ENCODE measurements at regions not wholly inside any gene's neighbourhood (a gene's known extent, or its start where the extent isn't known, plus 50 kb on each side); places are given as distances from the start of the nearest gene placed in this dataset.

DNA sequence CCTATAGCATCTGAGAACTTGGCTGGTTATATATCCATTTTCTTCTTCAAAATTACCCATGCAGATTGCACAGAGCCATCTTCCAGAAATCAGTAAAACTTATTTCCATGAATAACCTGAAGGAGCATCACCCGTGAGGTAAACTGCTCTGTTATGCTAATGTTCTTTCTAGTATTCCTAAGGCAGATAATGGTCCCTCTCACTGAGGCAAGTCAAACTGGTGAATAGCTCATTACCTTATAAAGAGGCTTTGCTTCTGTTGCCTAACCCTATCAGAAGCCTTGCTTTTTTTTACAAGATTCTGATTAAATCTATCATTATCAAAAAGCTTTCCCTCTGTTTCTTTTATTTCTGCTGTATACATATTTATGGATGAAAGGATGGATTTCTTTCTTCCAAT, 307.6 kb upstream of the FLRT2 start:
- TF ChIP-seq SP1 (IDR thresholded peaks at IDR 0.05): no peak
- no peak for TF ChIP-seq ELF4 (IDR thresholded peaks at IDR 0.05)
- TF ChIP-seq SUZ12 (IDR thresholded peaks at IDR 0.05): no peak
- TF ChIP-seq LEF1 (IDR thresholded peaks at IDR 0.05; ENCODE audit: borderline replicate concordance): no peak
- no peak for TF ChIP-seq HDGF (IDR thresholded peaks at IDR 0.05; ENCODE audit: borderline replicate concordance)
- TF ChIP-seq FOXK2 (IDR thresholded peaks at IDR 0.05): no peak
- no peak for TF ChIP-seq ZNF384 (IDR thresholded peaks at IDR 0.05)
- no peak for TF ChIP-seq CTBP1 (IDR thresholded peaks at IDR 0.05; ENCODE audit: borderline replicate concordance)
